Activated effector memory CD4-positive, alpha-beta T cell treated with anti-CD3 and anti-CD28 coated beads, Interleukin-2, amount 50 U/mL, for 16 hours (primary cell): ENCODE measurements at regions not wholly inside any gene's neighbourhood (a gene's known extent, or its start where the extent isn't known, plus 50 kb on each side); places are given as distances from the start of the nearest gene placed in this dataset.

ENCODE experiments used
- DNase-seq: peaks from one replicate; pipeline ENCODE4 v3.0.0-alpha.2; 2020

DNA sequence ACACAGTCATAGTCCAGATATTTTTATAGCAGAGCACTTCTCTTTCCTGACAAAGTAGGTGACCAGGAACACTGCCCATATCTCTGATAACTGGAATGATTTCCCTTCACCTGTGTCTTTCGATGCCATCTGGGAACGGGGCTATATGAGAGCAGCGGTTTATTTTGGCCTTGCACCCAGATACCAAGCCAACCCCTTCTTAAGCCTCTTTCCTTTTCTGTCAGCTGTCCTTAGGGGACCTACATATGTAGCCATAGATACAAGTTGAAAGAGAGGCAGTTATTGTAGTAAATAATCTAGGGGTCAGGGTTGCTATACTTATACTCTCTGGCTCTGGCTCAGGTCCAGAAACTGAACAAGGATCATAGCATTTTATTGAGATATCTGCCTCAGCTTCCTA, 128.8 kb downstream of the NHLRC3 start:
- DNase-seq = no peak

DNA sequence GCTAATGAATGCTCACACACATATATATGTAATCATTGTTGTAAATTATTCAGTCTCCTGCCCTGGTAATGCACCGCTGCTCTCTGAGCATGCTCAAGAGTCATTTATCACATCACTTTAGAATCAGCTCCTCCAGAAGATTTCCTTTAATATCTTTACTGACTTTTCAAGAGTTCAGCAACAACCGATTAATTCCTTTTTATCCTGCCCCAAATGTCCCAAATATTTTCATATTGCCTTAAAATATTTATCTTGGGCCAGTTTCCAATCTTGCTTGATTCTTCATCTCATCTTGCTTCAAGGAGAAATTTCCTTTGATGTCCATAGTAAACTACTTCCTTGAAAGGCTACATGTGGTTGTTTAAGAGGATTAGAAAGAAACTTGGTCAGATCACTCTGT, 132.5 kb downstream of the NHLRC3 start:
- DNase-seq = no peak

DNA sequence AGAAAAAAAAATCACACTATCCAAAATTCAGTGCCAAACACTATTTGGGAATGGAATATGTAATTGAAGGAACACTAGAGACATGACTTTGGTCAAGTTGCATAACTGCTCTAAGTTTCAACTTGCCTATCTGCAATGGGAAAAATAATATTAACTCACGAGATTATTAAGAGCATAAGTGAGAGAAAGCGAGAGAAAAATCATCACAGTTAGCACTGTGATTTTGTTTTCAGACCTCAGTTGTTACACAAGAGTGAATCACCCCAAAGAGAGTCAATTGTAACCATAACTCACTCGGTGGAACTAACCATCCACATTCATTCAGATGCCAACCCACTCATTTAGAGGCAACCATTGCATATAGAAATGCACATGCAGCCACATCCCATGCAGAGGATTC, 147.1 kb downstream of the NHLRC3 start:
- DNase-seq = no peak

DNA sequence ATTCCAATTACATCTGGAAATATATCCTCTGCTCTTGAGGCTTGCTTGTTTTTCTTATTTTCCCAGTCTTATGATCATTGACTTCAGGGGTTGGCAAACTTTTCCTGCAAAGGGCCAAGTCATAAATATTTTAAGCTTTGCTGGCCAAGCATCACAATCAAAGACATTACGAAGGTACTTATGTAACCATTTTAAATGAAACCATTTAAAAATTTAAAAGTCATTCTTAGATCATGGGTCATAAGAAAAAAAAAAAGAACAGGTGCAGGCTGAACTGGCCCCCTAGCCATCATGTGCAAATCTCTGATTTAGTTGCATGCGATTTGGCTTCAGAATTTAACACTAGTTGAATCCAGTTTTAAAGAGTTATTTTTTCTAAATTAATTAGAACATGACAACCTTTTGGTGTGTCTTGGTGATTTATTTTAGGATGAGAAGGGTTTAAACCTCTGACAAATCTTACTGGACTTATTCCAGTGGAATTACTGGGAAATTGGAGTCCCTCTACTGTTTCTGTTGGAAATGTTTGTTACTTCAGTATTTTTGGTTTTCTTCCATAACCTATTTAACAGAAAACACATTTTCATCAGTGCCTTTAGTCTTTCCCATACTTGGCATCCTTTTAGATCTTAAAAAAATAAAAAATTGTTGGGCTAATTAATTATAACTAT, 148.1 kb downstream of the NHLRC3 start:
- DNase-seq = no peak

DNA sequence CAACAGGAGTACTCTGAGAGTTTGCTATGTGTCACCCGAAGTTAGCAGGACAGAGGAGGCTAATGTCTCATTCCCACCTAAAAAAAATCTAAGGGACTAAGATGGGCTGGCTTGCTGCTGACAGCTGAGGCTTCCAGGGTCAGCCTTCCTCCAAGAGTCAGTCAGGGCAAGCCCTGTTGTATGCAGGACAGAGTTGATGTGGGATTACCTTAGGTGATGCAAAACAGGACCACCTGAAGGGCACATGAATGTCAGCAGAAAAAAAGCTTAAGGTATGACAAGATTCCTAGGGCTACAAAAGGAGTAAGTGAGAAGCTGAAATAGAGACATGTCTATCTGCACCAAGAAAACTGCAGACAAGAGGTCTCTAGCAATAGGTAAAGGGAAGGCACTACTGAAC, 151.5 kb downstream of the NHLRC3 start:
- no peak for DNase-seq

DNA sequence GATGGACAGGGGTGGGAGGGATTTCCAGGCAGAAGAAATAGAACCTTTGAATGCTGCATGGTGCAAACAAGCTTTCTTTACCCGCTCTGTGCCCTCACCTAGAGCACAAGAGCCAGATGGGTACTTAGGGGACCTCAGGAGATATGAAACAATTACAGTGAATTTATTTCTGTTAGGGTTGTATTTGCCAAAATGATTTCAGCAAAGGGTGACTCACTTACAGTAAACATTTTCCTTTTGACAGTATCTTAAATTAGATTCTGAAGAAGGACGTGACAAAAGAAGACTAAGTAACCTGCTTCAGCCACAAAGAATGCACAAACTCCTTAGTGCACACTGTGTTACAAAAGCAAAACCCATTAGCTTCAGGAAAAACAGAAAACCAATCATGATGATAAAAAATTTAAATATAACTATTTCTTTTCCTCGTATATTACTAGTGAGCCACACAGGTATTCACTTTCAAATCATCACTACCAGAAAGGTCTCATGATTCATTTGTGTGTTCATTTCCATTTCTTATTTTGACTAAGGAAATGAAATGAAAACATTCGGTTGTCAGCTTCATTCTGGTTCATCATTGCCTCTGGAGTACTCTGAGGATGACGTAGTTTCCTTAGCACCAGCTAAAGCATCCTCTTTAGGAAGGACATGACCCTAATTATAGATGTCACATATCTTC, 158.8 kb downstream of the NHLRC3 start:
- DNase-seq = no peak

DNA sequence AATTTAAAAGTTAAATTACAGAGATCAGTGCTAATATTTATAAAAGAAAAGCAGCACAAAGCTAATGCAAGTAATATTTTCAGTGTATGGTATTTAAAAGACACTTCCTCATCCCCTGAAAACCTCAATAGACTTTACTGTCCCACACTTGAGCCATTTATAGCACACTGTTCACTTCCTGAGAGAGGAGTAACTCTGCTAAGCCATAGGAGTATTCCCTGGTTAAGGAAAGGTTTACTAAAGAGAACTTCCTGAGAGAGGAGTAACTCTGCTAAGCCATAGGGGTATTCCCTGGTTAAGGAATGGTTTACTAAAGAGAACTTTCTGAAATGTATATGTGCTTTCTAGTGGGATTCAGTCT, 159.4 kb downstream of the NHLRC3 start:
- DNase-seq = no peak

DNA sequence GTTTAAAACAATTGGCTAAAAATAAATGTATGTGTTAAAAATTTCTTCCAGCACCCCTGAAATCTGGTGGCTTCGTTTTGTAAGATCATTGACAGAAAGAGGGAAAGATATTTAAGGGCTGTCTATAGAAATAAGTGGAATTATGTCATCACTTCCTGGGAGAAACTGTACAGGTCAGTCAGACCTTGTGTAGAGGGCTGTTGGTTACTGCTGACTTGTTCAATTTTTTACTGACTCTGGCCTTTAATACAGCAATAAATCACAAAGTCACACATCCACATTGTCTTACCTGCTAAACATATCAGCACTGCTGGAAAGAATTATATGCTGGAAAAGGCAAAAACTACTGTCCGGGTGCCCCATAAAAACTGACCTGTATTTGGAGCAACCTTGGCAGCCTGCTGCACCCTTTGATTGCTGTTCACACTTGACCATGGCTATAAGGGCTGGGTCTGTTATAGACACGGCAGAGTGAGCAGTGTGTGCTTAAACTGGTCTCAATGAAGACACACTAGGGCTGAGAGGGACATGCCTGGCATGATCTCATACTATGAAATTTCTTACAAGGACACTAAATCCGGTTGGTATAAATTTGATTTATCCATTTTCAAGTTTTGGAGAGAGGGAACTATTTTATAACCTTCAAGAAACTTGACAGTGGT, 162.1 kb downstream of the NHLRC3 start:
- no peak for DNase-seq

DNA sequence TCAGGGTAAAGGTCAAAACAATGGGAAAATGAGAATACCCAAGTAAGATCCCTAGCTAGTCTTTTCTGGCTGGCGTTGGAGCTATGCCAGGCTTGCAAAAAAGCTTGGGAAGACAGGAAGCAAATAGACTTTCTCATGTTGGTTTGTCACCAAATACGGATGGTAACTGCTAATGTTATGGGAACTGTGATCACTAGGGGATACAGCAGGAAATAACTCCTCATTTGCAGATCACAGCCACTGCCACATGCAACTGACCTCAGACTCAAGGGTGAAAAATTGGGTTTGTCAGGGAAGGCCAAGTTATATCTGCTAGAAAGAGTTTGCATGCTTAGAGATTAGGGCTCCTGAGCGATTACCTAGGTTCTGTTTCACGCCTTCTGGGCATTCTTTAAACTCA, 162.9 kb downstream of the NHLRC3 start:
- DNase-seq = no peak

DNA sequence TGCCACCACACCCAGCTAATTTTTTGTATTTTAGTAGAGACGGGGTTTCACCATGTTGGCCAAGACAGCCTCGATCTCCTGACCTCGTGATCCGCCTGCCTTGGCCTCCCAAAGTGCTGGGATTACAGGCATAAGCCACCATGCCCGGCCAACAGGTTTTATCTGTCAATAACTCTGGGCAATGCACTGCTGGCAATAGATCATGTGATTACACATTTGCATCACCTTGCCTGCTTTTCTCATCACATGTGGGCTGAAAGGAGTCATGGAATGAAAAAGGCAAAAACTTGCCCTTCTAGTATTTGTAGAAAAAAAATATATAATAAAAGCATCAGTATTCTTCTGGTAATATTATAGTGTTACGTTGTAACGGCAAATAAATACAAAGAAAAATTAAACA, 164.5 kb downstream of the NHLRC3 start:
- no peak for DNase-seq

DNA sequence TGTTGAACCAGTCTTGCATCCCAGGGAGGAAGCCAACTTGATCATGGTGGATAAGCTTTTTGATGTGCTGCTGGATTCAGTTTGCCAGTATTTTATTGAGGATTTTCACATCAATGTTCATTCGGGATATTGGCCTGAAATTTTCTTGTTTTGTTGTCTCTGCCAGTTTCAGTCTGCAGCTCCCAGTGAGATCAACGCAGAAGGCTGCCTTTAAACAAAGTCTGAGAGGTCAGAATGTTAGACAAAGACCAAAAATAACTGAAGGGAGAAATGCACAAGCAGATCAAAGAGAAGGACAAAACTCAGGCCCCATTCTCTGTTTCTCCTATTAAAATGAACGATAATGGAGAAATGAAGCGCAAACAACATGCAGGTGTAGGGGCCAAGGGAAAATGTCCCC, 170.4 kb downstream of the NHLRC3 start:
- no peak for DNase-seq

DNA sequence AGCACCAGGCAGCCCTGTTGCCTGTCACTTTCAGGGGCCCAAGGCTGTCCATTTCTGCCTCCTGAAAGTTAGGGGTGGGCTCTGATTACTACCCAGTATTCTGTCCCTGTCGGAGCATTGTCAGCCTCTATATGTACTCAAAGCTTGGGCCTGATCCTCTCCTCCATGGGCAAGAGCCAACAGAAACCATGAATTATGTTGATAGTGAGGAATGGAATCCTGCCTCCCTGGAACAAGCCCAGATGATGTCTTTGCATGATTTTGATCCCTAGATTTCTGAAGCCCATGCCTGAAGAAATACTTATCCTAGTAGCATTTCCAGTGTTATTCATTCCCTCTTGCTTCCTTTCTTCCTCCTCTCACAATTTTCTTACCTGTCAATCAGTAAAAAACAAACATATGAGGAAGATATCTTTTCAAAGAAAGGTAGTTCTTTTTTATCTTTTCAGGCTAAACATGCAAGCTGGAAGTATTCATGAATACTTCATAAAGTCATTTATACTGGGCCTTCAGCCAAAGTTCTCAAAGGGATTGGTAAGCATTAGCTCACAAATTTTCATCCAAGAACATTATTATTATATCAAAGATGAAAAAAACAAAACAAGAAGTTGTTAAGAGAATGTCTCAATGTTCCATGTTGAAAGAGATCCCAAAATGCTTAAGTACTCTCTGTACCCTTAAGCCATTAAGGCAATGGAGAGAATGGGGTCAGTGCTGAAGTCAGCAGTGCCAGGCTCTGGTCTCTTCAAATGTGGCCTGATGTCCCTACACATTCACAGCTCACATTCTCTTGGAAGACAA, 171.7 kb downstream of the NHLRC3 start:
- DNase-seq = no peak

DNA sequence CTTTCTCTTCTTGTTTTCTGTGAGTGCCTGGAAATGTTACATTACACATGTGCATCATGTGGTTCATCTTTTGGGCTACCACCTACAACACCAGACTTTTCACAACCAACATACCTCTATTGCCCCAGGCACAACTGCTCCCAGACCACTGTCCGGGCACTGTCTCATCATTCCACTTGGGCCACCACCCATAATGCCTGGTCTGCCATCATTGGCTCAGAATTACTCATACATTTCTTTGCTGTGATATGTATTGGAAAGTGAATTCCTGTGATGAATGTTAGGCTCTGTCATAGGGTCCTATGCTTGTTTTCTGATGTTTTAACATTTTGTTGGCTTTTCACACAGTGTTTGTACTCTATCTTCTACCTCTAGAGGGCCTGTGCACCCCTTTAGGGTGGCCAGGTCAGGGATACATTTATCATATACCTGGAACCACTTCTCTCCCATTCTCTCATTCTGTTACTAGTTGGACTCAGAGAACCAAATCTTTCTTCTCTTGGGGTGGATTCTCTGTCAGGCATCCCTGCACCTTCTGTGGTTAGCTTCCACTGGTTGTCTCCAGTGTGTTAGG, 172.8 kb downstream of the NHLRC3 start:
- DNase-seq = no peak

DNA sequence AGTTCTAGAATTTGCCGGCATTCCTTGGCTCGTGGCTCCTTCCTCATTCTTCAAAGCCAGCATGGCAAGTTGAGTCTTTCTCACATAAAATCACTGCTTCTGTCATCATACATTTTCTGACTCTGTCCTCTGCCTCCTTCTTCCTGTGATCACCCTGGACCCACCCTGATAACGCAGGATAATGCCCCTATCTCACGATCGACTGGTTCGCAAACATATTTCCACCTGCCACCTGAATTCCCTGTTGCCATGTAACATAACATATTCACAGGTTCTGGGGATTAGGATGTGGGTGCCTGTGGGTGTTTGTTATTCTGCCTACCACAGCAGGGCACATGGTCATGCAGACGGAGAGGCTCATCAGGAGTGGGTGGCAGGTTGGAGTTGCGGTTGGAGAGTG, 177.7 kb downstream of the NHLRC3 start:
- no peak for DNase-seq

DNA sequence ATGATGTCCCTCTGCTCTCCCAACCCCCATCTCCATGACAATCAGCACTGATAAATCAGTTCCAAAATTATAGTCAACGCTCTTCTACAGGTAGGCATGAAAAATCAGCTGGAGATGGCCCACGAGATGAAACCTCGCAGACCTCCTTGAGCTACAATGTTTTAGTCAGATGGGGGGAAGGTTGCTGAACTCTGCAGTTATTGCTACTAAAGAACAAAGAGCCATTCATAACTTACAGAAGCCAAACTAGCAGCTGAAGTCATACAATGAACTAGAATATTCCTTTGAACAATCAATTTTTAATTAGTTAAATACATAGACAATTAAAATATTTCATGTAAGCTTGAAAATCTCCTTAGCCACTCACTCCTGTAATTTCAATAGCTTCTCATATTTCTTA, 179.2 kb downstream of the NHLRC3 start:
- no peak for DNase-seq

DNA sequence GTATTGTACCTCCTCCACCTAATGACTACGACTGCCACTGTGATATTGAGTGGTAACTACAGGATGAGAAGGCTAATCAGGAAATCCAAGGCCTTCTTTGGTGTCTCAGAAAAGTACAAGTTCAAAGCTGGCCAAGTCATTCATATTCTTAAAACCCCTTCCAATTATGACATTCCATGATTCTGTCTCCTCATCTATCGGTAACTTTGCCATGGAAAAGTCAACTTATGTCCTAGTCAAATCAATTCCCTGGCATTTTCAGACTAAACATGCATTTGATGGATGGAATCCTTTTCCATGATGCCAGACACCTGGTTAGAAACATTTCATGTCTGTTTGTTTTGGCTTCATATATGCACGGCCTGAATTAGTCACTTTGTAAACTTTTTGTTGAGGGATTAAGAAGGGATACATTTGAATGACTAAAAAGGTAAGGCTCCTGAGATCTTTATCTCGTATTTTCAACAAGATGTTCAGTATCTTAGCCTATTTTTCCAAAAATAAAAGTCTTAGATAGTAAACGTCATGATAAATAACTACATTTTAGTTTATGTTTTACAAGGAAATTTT, 186.5 kb downstream of the NHLRC3 start:
- no peak for DNase-seq

DNA sequence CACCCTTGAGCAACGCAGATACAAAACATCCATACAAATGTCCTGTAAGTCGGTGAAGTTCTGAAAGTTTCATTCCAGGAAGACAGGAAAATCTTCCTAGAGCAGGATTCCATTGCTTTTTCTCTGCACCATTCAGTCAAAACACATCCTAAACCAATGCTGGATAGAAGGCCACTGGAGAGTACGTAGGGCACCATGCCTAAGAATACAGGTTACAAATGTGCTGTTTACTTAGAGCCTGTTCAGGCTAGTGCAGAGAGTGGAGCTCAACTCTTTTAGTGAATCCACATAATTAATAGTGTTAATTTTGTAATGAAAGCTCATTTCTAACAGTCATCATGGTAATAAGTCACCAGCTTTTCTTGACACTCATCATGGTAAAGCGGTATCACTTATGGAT, 187.6 kb downstream of the NHLRC3 start:
- DNase-seq = no peak

DNA sequence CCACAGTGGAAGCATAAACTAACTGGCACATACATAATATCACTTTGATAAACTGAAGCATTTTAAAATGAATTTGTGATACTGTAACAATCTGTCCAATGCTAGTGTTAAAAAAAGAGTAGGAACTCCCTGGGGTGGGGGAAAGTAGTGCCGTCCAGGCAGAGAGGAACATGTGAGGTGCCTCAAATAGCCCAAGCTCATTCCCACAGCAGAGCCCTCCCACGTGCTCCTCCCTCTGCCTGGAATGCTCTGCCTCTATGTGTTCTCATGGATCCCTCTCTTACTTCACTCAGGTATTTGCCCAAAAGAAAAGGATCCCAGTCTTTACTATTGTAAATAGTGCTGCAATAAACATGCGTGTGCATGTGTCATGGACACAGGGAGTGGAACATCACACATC, 188.1 kb downstream of the NHLRC3 start:
- DNase-seq = no peak

DNA sequence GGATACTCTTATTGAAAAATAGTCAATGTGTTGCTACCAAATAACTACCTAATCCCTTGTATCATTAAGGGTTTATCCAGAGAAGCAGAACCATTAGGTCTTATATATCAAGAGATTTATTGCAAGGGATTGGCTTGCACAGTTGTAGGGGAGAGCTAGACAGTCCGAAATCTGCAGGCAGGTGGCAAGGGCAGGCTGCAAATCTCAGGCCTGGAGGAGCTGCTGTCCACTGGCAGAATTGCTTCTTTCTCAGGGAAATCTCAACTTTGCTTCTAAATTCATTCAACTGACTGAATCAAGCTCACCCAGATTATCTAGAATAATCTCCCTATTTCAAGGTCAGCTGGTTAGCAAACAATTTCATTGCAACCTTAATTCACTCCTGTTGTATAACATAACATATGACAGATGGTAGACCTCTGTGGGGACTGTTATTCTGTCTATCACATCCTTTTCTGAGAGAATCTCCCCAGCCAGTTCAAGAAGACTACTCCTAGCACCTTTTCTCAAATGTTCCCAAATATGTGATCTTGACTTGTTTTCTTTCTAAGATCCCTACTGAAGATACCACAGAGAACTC, 194.2 kb downstream of the NHLRC3 start:
- DNase-seq = no peak

DNA sequence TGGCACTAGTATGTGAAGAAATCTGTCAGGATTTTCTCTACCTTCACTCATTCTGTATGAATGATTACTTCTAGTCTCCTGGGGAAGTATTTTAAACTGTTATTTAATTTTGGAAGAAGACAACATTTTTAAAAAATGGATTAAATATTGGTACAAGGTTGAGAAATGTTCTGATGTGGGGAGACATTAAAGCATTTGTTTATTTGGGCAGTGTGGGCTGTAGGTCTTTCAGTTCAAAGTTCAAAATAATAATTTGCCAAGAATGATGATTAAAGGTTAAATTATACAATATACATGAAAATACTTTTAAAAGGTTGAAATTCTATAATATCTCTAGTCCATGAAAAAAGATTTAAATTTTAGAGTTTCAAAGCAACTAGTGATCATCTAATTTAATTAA, 194.7 kb downstream of the NHLRC3 start:
- no peak for DNase-seq

DNA sequence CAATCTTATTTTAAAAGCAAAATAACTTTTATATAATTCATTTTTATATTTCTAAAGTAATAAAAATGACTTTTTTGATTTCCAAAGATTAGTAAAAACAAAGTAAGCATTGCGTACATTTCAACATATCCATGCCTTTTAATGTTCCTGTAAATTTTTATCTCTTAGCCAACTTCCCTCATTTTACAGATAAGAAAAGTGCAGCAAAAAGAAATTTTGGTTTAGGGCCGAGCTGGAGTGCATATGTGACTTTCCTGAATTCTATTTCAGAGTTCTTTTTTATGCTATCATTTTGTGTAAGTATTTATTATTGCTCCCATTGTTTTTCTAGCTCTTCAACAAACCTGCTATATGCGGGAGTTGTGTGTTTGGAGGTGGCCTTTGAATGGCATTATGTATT, 195.3 kb downstream of the NHLRC3 start:
- no peak for DNase-seq

DNA sequence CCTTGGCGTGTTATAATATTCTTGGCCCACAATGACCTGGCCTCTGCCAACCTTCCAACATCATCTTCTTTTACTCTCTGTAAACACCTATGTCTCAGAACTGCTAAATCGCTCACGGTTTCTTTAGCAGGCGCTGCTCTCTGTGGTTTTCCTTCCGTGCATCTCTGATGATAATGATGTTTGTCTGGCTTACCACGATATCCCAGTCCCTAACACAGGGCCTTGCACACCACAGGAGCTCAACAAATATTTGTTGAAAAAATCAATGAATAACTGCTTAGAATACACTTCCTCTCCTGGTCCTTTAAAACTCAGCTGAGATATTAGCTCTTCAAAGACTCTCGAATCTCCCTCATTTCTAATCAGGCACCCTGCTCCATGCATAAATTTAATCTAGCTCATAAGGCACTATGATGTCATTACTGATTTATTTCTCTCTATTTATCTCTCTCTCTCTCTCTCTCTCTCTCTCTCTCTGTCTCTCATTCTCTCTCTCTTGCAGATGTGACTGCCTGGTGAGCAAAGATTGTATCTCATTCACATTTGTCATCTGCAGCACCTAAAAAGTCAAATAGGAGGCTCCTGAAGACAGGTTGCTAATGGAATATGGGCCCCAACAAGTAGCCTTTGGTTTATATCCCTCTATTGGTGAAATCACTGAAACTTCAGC, 206.4 kb downstream of the NHLRC3 start:
- no peak for DNase-seq
